NCI-H2107 treated with DMSO at 0.1 percent for 48 hours (cell line): ENCODE measurements at regions not wholly inside any gene's neighbourhood (a gene's known extent, or its start where the extent isn't known, plus 50 kb on each side); places are given as distances from the start of the nearest gene placed in this dataset.
"Not testable (repeated sequence)": the region's sequence is repeated elsewhere in the genome, so short reads cannot be mapped to it uniquely, and the experiment has no call there.

ENCODE experiments used
- DNase-seq: peaks from one replicate; lab custom pipeline; 2025; ENCODE audit not compliant: unreplicated experiment; lab: John Stamatoyannopoulos, UW

DNA sequence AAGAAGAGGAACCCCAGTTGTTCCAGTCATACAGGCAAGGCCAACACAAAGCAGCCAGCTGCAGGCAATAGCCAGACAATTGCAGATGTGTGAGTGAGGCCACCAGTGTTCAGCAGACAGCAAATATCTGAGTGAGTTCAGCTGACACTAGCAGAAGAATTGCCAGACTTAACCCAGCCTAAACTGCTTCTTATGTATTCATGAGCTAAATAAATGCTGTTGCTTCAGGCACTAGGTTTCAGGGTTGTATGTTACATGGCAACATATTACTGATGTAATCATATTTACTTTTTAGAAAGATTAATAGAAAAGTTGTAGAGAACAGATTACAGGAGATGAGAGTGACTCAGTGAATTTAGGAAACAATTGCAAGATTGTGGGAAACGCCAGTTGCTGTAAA, 129.8 kb upstream of the CHODL start:
- no peak for DNase-seq

DNA sequence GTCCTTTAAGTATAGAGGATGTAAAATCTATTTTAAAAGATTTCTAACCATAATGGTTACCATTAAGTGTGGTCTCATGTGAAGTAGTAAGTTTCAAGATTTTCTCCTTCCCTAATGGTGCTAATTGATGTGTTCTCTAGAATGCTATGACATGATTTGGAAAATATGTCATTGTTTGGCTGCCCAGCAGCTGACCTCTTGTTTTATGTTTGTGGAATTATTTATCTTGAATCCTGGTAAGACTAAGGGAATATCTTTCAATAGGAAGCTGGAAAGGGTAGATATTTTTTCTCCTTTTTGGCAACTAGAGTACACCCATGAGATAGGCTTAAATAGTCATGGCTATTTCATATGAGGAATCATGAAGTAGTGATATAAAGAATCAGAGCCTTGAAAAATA, 139.8 kb upstream of the CHODL start:
- DNase-seq = no peak

DNA sequence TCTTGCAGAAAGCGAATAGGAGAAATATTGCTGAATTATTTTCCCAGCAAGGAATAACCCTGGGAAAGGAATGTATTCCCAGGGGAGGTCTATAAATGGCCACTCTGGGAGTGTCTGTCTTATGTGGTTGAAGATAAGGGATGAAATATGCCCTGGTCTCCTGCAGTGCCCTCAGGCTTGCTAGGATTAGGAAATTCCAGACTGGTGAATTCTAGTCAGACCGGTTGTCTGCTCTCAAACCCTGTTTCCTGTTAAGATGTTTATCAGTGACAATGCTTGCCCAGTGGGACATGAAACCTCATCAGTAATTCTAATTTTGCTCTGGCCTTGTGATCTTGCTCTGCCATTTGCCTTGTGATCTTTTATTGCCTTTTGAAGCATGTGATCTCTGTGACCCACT, 148.2 kb upstream of the CHODL start:
- not testable (repeated sequence) for DNase-seq

DNA sequence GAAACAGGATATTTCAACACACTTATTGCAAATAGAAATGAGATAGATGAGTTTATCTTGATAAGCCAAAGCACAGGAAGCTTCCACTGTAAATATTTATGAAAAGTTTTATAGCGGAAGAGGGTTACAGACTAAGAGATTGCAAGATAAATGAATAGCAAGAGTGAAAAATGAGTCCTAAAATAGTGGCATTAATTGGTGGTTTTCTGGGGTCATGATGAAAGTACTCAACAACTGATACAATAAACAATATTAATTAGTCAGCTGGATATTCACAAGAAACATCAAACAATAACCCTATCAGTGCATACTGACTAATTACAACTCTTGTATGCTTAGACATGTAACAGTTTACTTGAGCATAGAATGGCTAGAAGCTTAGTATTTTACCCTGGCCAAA, 154.8 kb upstream of the CHODL start:
- no peak for DNase-seq

DNA sequence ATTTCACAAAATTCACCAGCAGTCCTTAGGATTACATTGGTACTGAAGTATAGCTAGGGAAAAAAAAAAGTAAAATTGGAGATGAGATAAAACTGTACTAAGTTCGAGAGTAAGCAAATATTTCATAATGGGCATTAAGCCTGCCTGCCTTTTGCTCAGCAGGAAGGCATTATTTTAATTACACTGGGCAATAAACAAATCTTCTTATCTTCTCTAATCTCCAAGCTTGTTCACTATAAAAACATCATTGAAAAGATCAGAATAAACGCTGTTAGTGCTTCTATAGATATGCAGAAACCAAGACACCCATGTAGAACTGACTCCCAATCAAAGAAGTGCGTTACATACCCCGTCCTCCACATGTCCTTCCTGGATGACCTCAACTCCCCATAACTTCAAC, 174.2 kb upstream of the CHODL start:
- no peak for DNase-seq

DNA sequence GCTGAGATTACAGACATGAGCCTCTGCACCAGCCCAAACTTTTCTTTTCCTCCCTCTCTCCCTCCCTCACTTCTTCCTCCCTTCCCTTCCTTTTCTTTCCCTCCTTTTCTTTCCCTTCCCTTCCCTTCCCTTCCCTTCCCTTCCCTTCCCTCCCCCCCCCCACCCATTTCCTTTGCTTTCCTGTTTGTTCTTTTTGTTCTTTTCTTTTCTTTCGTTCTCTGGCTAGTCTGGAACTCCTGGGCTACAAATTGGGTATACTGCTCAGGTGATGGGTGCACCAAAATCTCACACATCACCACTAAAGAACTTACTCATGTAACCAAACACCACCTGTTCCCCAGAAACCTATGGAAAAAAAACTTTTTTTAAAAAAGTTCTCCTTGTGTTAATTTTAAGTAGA, 174.8 kb upstream of the CHODL start:
- DNase-seq = no peak

DNA sequence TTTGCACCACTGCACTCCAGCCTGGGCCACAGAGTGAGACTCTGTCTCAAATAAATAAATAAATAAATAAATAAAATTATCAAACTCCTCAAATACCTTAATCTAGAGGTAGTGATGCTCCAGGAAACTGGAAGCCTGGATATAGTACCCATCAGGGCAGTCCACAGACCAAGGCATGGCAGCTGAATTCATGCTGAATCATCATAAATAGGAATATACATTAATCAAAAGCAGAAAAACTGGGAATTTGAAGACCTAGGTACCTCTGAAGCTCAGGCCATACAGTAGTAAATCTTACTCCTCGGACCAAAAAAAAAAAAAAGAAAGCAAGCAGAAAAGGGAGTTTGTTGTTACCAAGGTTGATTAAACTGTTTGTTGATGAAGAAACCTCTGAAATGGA, 184.2 kb upstream of the CHODL start:
- no peak for DNase-seq

DNA sequence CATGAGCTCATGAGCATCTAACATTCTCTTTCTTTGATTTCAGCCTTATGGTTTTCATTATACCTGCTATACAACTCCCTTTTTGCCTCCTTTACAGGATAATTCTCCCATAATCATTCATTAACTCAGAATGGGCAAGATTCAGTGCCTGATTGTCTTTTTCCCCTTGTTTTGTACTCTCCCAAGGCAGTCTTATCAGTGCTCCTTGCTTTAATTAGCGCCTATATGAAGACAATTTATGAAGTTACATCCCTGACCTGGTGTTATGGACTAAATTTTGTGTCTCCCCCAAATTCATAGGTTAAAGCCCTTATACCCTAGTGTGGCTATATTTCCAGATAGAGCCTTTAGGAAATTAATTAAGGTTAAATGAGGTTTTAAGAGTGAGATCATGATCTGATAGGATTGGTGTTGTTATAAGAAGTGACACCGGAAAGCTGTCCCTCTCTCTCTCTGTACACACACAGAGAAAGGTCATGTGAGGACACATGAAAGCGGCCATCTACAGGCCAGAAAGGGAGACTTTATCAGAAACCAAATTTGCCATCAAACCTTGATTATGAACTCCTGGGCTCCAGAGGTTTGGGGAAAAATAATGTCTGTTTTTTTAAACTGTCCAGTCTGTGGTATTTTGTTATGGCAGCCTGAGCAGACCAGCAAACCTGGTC, 185.8 kb upstream of the CHODL start:
- no peak for DNase-seq

DNA sequence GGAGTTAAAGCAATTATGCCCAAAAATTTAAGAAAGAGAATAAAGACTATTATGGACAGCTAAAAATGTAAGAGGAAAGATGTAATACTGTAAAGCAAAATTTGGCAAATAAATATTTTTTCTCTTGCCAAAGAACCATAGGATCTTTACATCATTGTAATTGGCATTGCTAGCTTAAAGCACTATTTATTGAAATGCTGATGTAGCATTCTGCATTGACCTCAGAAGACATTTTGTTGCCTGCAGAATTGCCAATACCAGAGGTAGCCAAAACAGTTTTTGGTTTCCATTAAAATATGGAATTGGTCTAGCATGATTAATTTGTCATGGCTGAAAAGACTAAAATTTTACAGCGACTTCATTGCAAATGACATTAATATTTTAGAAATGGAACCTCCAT, 191.5 kb upstream of the CHODL start:
- no peak for DNase-seq

DNA sequence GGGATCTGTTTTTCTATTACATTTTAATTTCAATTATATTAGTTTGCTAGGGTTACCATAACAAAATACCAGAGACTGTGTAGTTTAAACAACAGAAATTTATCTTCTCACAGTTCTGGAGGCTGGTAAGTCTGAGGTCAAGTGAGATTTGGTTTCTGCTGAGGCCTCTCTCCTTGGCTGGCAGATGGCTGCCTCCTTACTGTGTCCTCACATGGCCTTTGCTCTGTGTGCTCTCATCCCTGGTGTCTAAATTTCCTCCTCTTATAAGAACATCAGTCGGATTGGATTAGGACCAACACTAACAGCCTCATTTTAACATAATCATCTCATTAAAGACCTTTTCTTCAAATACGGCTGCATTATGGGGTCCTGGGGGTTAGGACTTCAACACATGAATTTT, 195.2 kb upstream of the CHODL start:
- DNase-seq = no peak

DNA sequence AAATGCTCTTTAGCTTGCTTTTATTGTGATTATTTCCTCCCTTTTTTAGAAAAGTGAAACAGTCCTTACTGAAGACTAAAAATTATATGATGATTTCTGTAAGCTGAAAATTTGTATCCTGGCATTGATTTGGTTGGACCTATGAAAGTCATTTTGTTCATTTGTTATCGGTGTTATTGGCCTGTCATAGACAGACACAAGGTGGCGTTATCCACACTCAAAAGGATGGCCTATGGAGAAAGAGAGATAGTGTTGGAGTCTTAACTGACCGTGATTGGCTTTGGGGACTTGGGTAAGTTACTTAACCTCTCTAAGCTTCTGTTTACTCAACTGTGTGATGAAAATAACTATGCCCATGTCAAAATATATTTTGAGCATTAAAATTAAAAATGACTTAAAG, 203.6 kb upstream of the CHODL start:
- DNase-seq = peak; percentile 43

DNA sequence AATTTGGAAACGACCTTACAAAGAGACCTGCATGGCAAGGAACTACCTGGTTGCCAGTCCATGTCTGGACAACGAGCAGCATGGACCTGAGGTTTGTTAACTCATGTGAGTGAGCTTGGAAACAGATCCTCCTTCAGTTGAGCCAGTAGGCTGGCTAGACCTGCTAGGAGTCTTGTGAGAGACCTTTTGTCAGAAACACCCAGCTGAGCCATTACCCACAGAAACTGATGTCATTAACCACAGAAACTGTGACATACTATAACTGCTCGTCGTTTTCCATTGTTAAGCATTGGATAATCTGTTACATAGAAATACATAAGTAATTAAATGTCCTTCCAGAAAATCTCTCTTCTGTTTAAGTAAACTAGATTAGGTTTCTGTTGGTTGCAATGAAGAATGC, 211.1 kb upstream of the C21orf91 start:
- DNase-seq = peak; percentile 16

DNA sequence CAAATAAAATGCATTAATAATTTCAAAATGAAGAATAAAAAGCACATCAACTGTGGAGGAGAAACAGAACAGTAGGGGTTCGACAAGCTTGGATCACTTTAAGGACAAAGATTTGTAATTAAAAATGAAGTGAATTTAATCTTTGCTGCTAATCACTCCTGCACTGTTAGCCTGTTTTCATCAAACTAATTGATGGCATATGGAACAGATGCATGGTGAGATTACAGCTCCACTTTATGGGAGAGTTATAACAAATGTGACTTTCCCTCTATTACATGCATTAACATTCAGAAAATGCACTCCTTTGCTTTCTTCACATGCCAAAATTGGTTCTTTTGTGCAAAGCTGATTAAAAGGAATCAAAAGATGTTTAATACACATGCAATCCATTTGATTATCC, 207.2 kb upstream of the C21orf91 start:
- DNase-seq = no peak

DNA sequence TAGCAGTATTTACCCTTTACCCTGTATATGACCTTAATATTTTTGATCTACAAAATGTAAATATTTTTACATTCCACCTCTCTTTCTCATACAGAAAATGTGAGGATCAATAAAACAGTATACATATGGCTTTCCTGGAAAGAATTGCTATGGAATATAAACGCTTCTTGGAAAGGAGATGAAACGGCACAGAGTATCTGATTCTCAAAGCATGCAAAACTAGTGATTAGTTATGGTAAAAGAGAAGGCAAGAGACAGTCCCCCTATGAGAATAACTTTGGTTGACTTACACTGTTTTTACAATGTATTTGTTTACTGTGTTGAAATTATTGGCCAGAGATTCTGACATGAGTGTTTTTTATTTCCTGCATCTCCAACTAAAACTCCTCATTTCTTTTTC, 204.6 kb upstream of the C21orf91 start:
- DNase-seq = no peak

DNA sequence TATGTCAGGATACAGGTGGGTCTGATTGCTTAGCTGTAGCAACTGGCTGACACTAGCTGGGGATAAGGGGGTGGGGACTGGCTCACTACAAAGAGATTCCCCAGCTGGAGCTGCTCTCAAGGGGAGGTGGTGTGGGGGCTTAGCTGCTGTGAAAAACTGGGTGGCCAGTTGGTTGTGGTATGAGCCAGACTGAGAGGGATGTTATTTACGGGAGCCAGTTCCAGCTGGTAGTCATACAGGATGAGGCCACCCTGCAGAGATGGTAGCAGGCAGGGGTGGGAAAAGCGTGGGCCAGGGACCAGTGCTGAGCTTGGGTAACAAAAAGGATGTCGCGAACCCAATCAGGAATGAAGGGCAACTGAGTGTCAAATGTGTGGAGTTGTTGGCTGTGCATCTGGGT, 204.0 kb upstream of the C21orf91 start:
- no peak for DNase-seq

DNA sequence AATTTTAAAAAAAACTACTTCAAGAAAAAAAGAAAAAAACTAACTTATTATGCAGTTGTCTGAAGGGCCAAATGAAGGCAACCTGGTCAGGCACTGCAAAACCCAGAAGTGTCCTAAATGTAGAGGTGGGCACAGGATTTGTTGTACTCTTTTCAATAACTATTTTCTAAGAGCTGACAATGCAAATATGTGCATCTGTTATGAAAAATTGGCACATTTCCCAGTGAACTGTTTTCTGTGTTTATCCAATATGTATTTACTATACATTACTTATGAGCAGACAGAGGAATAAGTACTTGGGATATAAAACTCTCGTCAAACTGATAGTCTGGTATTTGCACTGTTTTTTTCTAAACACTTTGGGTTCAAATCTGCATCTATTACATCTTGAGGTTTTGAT, 188.0 kb upstream of the C21orf91 start:
- no peak for DNase-seq

DNA sequence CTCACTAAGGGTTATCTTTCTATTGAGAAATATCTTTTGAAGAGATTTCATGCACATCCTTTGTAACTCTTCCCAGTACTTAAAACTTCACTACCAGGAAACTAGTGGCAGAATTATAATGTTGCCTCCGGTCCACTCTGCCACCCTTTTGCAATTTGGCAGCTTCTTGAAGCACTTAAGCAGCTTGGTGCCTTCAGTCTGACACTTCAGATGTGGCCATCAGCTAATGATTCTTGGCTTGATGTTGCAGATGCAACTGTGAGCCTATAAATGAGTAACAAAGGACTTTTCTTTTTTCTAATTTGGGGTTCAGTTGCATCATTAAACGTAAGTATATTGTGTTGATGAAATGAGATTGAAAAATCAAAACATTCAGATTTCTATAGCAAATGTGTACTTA, 187.5 kb upstream of the C21orf91 start:
- no peak for DNase-seq

DNA sequence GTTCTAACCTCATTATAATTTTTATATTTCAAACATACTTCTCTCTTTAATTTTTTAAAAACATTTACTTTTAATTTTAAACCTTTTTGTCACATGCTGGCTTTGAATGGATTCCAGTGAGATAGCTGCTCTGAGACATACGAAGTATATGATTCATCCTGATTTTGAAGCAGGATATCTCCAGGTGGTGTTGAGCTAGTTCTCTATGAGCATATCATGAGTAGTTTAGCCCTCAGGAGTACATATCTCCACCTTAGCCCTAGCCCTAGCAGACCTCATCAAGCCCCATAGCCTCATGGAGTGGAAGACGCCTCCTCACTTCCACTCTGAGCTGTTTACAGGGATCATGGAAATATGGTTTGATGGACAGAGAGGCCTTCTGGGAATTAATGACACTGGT, 183.2 kb upstream of the C21orf91 start:
- no peak for DNase-seq

DNA sequence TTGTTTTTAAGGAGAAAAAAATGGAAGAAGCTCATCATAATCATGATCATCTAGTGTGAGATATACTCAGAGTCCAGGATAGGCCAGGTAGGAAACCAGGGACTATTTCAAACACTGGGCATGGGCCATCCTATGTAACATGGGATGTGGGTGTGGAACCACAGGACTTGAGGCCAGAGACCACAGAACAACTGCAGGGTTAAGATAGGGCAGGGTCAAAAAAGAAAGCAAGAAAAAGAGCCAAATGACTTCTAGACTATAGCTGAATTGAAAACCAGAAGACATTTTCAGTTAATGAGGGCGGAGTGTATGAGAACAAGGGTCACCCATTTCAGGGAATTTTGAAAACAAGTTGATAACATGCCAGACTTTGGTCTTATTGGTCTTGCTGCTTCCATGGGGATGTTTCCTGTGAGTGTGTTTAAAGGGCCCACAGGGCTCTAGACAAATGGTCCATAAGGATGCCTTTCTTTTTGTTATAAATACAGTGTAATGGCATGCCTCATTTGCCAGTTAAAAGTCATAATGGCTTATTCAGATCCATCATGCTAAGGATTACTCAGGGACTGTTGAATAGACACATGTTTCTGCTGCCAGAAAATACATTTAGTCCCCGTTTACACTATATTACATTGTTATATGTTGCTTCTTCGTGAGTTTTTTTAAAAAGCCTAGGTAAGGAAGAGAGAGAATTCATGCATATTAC, 182.0 kb upstream of the C21orf91 start:
- no peak for DNase-seq

DNA sequence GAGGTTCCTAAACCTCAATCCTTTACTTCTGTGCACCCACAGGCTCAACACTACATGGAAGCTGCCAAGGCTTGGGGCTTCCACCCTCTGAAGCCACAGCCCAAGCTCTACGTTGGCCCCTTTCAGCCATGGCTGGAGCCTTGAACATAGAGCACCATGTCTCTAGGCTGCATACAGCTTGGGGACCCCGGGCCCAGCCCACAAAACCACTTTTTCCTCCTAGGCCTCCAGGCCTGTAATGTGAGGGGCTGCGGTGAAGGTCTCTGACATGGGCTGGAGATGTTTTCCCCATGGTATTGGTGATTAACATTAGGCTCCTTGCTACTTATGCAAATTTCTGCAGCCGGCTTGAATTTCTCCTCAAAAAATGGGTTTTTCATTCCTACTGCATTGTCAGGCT, 179.4 kb upstream of the C21orf91 start:
- not testable (repeated sequence) for DNase-seq

DNA sequence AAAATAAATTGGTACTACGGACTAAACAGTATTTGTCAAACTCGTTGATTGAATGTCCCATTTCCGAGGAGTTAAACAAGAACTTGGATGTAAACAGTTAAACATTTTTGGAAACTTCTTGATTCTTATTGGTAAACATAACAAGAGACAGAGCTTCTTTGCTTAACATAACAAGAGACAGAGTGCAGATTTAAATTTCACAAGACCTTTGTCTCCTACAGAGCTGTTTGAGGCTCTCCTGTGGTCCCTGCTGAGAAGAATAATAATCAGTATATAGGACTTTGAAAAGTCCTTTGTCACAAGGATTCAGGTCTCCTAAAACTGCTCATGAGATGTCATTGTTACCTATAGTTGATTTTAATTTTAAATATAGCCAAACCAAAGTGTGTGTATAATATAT, 170.6 kb upstream of the C21orf91 start:
- no peak for DNase-seq

DNA sequence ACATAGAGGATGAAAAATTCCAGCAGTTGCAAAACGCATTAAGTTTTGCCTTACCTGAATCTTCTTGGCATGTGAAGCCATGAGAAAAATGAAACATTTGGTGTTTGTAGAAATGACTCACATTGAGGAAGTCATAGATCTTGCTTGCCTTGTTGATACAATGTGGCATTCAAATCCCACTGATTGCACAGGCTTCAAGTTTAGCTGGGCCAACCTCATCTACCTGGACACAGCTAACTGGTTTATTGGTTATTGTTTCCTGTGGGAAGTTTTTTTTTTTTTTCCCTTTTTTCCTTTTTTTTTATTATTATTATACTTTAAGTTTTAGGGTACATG, 168.9 kb upstream of the C21orf91 start:
- DNase-seq = no peak

DNA sequence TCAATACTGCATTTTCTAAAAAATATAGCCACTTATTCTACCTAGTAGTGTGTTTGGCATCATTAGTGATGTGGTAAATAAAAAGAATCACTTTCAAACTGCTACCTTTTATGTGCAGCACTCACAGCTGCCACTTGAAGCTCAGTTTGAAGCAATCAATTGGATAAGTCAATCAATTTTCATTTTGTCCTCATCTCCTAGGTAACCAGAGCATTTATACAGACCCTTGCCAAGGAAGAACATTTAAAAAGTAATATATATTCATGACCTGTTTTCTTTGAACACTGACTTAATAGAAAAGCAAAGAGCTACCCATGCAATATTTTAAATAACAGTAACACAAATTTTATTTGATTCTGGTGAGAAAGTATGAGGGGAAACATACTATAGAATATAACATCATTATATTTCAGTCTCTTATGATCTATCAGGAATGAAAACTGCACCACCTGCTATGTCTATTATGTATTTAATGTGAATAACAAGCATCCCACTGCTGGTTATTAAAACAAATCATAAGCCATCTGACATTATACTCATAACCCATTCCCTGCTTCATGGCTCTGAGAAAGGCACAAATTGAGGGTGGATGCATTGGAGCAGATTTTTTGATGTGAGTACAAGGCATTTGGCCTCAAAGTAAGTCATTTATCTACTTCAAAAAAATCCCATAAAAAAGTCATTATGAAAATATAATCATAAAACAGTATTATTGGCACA, 168.4 kb upstream of the C21orf91 start:
- no peak for DNase-seq
